ENCODE measurements at regions not wholly inside any gene's neighbourhood (a gene's known extent, or its start where the extent isn't known, plus 50 kb on each side); places are given as distances from the start of the nearest gene placed in this dataset.
"Not testable (repeated sequence)": the region's sequence is repeated elsewhere in the genome, so short reads cannot be mapped to it uniquely, and the experiment has no call there.

GRCh38 chr7:46282155-46282554 lies 361.1 kb upstream of the IGFBP3 start:
- no peak overlapping the region for H3K4me3 ChIP-seq (ENCODE audit: low read depth in 1 of 5, low read length in 5 of 5)
- no peaks in the 10 kb centered on the region for H3K27me3 ChIP-seq (ENCODE audit: control insufficient read depth in 5 of 5, insufficient read depth in 4 of 5, low read length in 5 of 5)
- no peak overlapping the region for H3K9ac ChIP-seq (ENCODE audit: low read length in 5 of 5)
- no peaks in the 10 kb centered on the region for H3K9me3 ChIP-seq (ENCODE audit: control insufficient read depth in 5 of 5, low read length in 5 of 5)
- no peaks in the 10 kb centered on the region for H3K36me3 ChIP-seq (ENCODE audit: control insufficient read depth in 5 of 5, insufficient read depth in 5 of 5, low read length in 5 of 5)
- H3K4me1 ChIP-seq (ENCODE audit: control insufficient read depth in 5 of 5, insufficient read depth in 5 of 5, low read length in 5 of 5) = peaks cover 0 to 8% (median 6%) of the 10 kb centered on the region in 5 donors
- H3K27ac ChIP-seq (ENCODE audit: low read depth, low read length) = no peak overlapping the region

- H3K36me3 ChIP-seq (ENCODE audit: control insufficient read depth in 5 of 5, insufficient read depth in 5 of 5, low read length in 5 of 5) = no peaks in the 10 kb centered on the region
- no peak overlapping the region for H3K4me3 ChIP-seq (ENCODE audit: low read depth in 1 of 5, low read length in 5 of 5)
- H3K9ac ChIP-seq (ENCODE audit: low read length in 5 of 5) = no peak overlapping the region
- peaks cover 0 to 7% (median 3%) of the 10 kb centered on the region in 5 donors for H3K4me1 ChIP-seq (ENCODE audit: control insufficient read depth in 5 of 5, insufficient read depth in 5 of 5, low read length in 5 of 5)
- no peaks in the 10 kb centered on the region for H3K27me3 ChIP-seq (ENCODE audit: control insufficient read depth in 5 of 5, insufficient read depth in 4 of 5, low read length in 5 of 5)
- no peak overlapping the region for H3K27ac ChIP-seq (ENCODE audit: low read depth, low read length)
- H3K9me3 ChIP-seq (ENCODE audit: control insufficient read depth in 5 of 5, low read length in 5 of 5) = no peaks in the 10 kb centered on the region
These were observed 360.0 kb upstream of the IGFBP3 start for GRCh38 chr7:46281071-46281470.

- Histone ChIP-seq H3K4me3 (ENCODE audit: low read depth in 1 of 5, low read length in 5 of 5) (no peak overlapping the region), H3K27ac (ENCODE audit: low read depth, low read length) (no peak overlapping the region), H3K27me3 (ENCODE audit: control insufficient read depth in 5 of 5, insufficient read depth in 4 of 5, low read length in 5 of 5) (no peaks in the 10 kb centered on the region), H3K9ac (ENCODE audit: low read length in 5 of 5) (no peak overlapping the region), H3K4me1 (ENCODE audit: control insufficient read depth in 5 of 5, insufficient read depth in 5 of 5, low read length in 5 of 5) (peaks cover 0 to 6% (median 3%) of the 10 kb centered on the region in 5 donors), H3K36me3 (ENCODE audit: control insufficient read depth in 5 of 5, insufficient read depth in 5 of 5, low read length in 5 of 5) (no peaks in the 10 kb centered on the region), H3K9me3 (ENCODE audit: control insufficient read depth in 5 of 5, low read length in 5 of 5) (no peaks in the 10 kb centered on the region)
These were observed 358.2 kb upstream of the IGFBP3 start for GRCh38 chr7:46279290-46279689.

GRCh38 chr7:46264646-46265045 lies 343.6 kb upstream of the IGFBP3 start:
- Histone ChIP-seq H3K9ac (ENCODE audit: low read length in 5 of 5) (no peak overlapping the region), H3K4me1 (ENCODE audit: control insufficient read depth in 5 of 5, insufficient read depth in 5 of 5, low read length in 5 of 5) (no peaks in the 10 kb centered on the region), H3K4me3 (ENCODE audit: low read depth in 1 of 5, low read length in 5 of 5) (no peak overlapping the region), H3K9me3 (ENCODE audit: control insufficient read depth in 5 of 5, low read length in 5 of 5) (peaks cover 3 to 14% (median 13%) of the 10 kb centered on the region in 5 donors), H3K27ac (ENCODE audit: low read depth, low read length) (no peak overlapping the region), H3K36me3 (ENCODE audit: control insufficient read depth in 5 of 5, insufficient read depth in 5 of 5, low read length in 5 of 5) (no peaks in the 10 kb centered on the region), H3K27me3 (ENCODE audit: control insufficient read depth in 5 of 5, insufficient read depth in 4 of 5, low read length in 5 of 5) (no peaks in the 10 kb centered on the region)

- not testable (repeated sequence) for H3K4me1 ChIP-seq (ENCODE audit: control insufficient read depth in 5 of 5, insufficient read depth in 5 of 5, low read length in 5 of 5); H3K9ac ChIP-seq (ENCODE audit: low read length in 5 of 5); H3K27me3 ChIP-seq (ENCODE audit: control insufficient read depth in 5 of 5, insufficient read depth in 4 of 5, low read length in 5 of 5); H3K36me3 ChIP-seq (ENCODE audit: control insufficient read depth in 5 of 5, insufficient read depth in 5 of 5, low read length in 5 of 5); H3K27ac ChIP-seq (ENCODE audit: low read depth, low read length); H3K4me3 ChIP-seq (ENCODE audit: low read depth in 1 of 5, low read length in 5 of 5)
- H3K9me3 ChIP-seq (ENCODE audit: control insufficient read depth in 5 of 5, low read length in 5 of 5) = peaks cover 3 to 14% (median 13%) of the 10 kb centered on the region in 5 donors
These were observed 340.6 kb upstream of the IGFBP3 start for GRCh38 chr7:46261638-46262037.

GRCh38 chr7:46259947-46260346 lies 338.9 kb upstream of the IGFBP3 start:
- no peak overlapping the region for H3K27ac ChIP-seq (ENCODE audit: low read depth, low read length)
- no peak overlapping the region for H3K4me3 ChIP-seq (ENCODE audit: low read depth in 1 of 5, low read length in 5 of 5)
- no peaks in the 10 kb centered on the region for H3K27me3 ChIP-seq (ENCODE audit: control insufficient read depth in 5 of 5, insufficient read depth in 4 of 5, low read length in 5 of 5)
- no peaks in the 10 kb centered on the region for H3K4me1 ChIP-seq (ENCODE audit: control insufficient read depth in 5 of 5, insufficient read depth in 5 of 5, low read length in 5 of 5)
- H3K9me3 ChIP-seq (ENCODE audit: control insufficient read depth in 5 of 5, low read length in 5 of 5) = peaks cover 3 to 14% (median 13%) of the 10 kb centered on the region in 5 donors
- no peaks in the 10 kb centered on the region for H3K36me3 ChIP-seq (ENCODE audit: control insufficient read depth in 5 of 5, insufficient read depth in 5 of 5, low read length in 5 of 5)
- H3K9ac ChIP-seq (ENCODE audit: low read length in 5 of 5) = no peak overlapping the region

- H3K4me1 ChIP-seq (ENCODE audit: control insufficient read depth in 5 of 5, insufficient read depth in 5 of 5, low read length in 5 of 5) = no peaks in the 10 kb centered on the region
- H3K36me3 ChIP-seq (ENCODE audit: control insufficient read depth in 5 of 5, insufficient read depth in 5 of 5, low read length in 5 of 5) = no peaks in the 10 kb centered on the region
- H3K4me3 ChIP-seq (ENCODE audit: low read depth in 1 of 5, low read length in 5 of 5) = no peak overlapping the region
- no peaks in the 10 kb centered on the region for H3K27me3 ChIP-seq (ENCODE audit: control insufficient read depth in 5 of 5, insufficient read depth in 4 of 5, low read length in 5 of 5)
- H3K9ac ChIP-seq (ENCODE audit: low read length in 5 of 5) = no peak overlapping the region
- H3K27ac ChIP-seq (ENCODE audit: low read depth, low read length) = no peak overlapping the region
- H3K9me3 ChIP-seq (ENCODE audit: control insufficient read depth in 5 of 5, low read length in 5 of 5) = peaks cover 3 to 14% (median 8%) of the 10 kb centered on the region in 5 donors
These were observed 336.8 kb upstream of the IGFBP3 start for GRCh38 chr7:46257761-46258448.

- H3K9ac ChIP-seq (ENCODE audit: low read length in 5 of 5) = no peak overlapping the region
- peaks cover 3 to 14% (median 8%) of the 10 kb centered on the region in 5 donors for H3K9me3 ChIP-seq (ENCODE audit: control insufficient read depth in 5 of 5, low read length in 5 of 5)
- H3K4me1 ChIP-seq (ENCODE audit: control insufficient read depth in 5 of 5, insufficient read depth in 5 of 5, low read length in 5 of 5) = no peaks in the 10 kb centered on the region
- no peaks in the 10 kb centered on the region for H3K27me3 ChIP-seq (ENCODE audit: control insufficient read depth in 5 of 5, insufficient read depth in 4 of 5, low read length in 5 of 5)
- H3K27ac ChIP-seq (ENCODE audit: low read depth, low read length) = no peak overlapping the region
- H3K4me3 ChIP-seq (ENCODE audit: low read depth in 1 of 5, low read length in 5 of 5) = no peak overlapping the region
- no peaks in the 10 kb centered on the region for H3K36me3 ChIP-seq (ENCODE audit: control insufficient read depth in 5 of 5, insufficient read depth in 5 of 5, low read length in 5 of 5)
These were observed 336.0 kb upstream of the IGFBP3 start for GRCh38 chr7:46256870-46257661.

GRCh38 chr7:46253520-46253919 lies 332.4 kb upstream of the IGFBP3 start:
- Histone ChIP-seq H3K27ac (ENCODE audit: low read depth, low read length) (no peak overlapping the region), H3K9ac (ENCODE audit: low read length in 5 of 5) (no peak overlapping the region), H3K36me3 (ENCODE audit: control insufficient read depth in 5 of 5, insufficient read depth in 5 of 5, low read length in 5 of 5) (no peaks in the 10 kb centered on the region), H3K9me3 (ENCODE audit: control insufficient read depth in 5 of 5, low read length in 5 of 5) (no peaks in the 10 kb centered on the region), H3K4me1 (ENCODE audit: control insufficient read depth in 5 of 5, insufficient read depth in 5 of 5, low read length in 5 of 5) (no peaks in the 10 kb centered on the region), H3K4me3 (ENCODE audit: low read depth in 1 of 5, low read length in 5 of 5) (no peak overlapping the region), H3K27me3 (ENCODE audit: control insufficient read depth in 5 of 5, insufficient read depth in 4 of 5, low read length in 5 of 5) (no peaks in the 10 kb centered on the region)

GRCh38 chr7:46247664-46248063 lies 326.6 kb upstream of the IGFBP3 start:
- no peaks in the 10 kb centered on the region for H3K36me3 ChIP-seq (ENCODE audit: control insufficient read depth in 5 of 5, insufficient read depth in 5 of 5, low read length in 5 of 5)
- no peak overlapping the region for H3K9ac ChIP-seq (ENCODE audit: low read length in 5 of 5)
- H3K4me3 ChIP-seq (ENCODE audit: low read depth in 1 of 5, low read length in 5 of 5) = no peak overlapping the region
- H3K27ac ChIP-seq (ENCODE audit: low read depth, low read length) = no peak overlapping the region
- H3K9me3 ChIP-seq (ENCODE audit: control insufficient read depth in 5 of 5, low read length in 5 of 5) = peaks cover 0 to 3% (median 0%) of the 10 kb centered on the region in 5 donors
- peaks cover 0 to 4% (median 0%) of the 10 kb centered on the region in 5 donors for H3K4me1 ChIP-seq (ENCODE audit: control insufficient read depth in 5 of 5, insufficient read depth in 5 of 5, low read length in 5 of 5)
- no peaks in the 10 kb centered on the region for H3K27me3 ChIP-seq (ENCODE audit: control insufficient read depth in 5 of 5, insufficient read depth in 4 of 5, low read length in 5 of 5)
